ENCODE measurements at regions not wholly inside any gene's neighbourhood (a gene's known extent, or its start where the extent isn't known, plus 50 kb on each side); places are given as distances from the start of the nearest gene placed in this dataset.

DNA sequence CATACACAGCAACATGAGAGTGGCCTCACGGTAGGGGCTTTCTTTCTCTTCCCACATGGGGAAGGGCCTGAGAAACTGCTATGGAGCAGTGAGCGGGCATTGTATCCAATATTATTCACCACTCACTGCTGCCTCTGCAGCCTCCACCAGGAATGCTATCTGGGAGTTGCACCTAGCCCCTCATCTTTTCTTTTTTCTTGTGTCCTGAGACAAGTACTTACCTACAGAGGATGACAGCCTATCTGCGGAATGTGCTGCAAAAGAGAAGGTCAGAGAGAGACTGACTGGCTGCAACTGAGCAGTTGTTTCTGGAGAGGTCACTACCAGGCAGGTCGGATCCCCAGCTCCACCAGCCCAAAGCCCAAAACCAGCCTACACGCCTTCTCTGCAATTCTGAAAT lies 52.1 kb upstream of the HTATIP2 start:
- Histone ChIP-seq H3K9me3 (replicated peaks) (no peaks in the 10 kb centered on the region), H3K4me1 (peaks cover 63% of the 10 kb centered on the region), H3K36me3 (no peaks in the 10 kb centered on the region), H3K27ac (peak overlapping the region; percentile 63), H3K4me3 (no peak overlapping the region), H3K27me3 (no peaks in the 10 kb centered on the region)
- no peak for DNase-seq

DNA sequence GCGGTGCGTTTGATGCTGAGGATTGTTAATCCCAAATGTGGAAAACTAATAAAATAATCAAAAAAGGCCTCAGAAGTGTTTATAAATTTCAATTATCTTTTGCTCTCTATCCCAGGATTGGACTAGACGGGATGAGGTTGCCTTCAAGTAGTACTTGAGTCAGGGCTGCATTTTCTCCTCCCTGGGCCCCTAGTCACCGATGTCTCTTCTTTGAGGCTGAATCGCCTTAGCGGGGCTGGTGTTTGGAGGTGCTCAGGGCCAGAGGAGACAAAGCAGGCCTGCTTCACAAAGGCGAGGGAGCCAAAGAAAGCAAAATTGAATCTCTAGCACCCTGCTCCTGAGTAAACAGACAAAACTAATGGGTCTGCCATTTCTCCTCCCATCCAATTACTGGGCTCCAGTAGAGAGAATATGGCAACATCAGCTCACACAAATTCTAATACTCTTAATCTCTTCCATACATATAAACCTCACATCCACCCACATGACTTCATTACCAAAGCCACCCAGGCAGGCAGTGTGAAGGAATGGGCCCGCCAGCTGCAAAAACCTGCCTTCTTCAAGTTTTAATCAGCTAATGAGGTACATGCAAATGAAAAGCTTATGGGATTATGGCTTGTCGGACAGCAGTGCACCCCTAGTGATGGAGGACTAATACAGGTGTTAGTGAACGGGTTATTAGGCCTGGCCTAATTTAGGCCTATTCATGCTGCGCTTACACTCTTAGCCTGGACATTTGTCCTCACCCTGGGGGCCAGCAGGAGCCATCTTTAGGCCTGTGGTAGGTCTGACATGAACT lies 52.7 kb upstream of the HTATIP2 start:
- no peaks in the 10 kb centered on the region for H3K9me3 ChIP-seq (replicated peaks)
- DNase-seq = peak; percentile 80 to 85
- peak overlapping the region; percentile 63 for H3K27ac ChIP-seq
- H3K4me3 ChIP-seq = no peak overlapping the region
- no peaks in the 10 kb centered on the region for H3K36me3 ChIP-seq
- H3K4me1 ChIP-seq = peaks cover 60% of the 10 kb centered on the region
- no peaks in the 10 kb centered on the region for H3K27me3 ChIP-seq

DNA sequence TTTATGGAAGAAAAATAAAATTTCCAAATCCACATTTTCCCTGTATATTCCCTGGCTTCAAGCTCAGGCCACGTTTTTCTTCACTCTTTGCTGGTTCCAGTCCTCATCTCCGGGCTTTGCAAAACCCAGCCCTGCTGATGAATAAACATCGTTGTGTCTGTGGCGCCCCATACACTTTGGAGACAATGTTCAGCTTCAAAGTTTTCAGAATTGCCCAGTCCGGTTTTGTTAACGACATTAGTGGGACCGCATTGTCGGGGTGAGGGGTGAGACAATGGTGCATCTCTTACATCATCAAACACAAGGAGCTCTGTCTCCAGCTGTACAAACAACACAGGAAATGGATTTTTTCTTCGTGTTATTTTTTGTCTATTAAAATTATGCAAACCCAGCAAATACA lies 53.4 kb upstream of the HTATIP2 start:
- Histone ChIP-seq H3K27me3 (no peaks in the 10 kb centered on the region), H3K4me1 (peaks cover 58% of the 10 kb centered on the region), H3K27ac (peak overlapping the region; percentile 63), H3K36me3 (no peaks in the 10 kb centered on the region), H3K4me3 (no peak overlapping the region), H3K9me3 (replicated peaks) (no peaks in the 10 kb centered on the region)
- peak; percentile 52 to 62 for DNase-seq

DNA sequence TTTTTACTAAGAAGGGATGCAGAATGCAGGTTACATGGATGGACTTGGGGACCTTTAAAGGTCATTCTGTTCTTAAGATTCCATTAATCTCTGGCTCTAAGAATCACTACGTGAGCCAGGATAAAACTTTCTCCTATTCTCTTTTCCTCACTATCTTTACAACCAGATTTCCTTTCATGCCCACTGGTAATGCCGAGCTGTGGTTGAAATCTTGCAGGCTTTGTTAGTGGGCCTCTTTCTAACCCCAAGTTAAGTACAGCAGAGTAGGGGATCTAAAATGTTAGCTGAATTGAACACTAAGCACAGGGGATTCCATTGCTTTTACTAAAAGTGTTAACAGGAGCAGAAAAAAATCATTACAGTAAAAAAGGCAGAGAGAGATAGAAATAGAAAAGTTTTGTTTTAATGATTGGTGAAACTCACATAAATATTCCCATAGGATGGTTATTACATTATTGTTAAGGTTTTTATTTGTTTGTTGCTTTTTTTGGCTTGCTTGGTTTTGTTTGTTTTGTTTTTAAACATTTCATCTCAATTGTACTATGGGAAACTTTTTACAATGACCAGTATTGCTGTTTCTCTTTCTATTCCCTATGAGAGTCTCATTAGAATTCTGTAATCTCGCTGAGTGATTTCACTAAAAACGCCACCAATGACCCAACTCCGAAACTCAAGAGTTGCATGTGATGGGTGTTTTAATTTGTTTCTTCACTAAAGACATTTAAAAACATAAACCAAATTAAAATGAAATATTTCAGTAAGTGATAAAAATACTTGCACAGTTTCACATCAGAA lies 54.1 kb upstream of the HTATIP2 start:
- peak in 1 of 2 experiments; percentile 62 for DNase-seq
- H3K27me3 ChIP-seq = no peaks in the 10 kb centered on the region
- H3K4me3 ChIP-seq = no peak overlapping the region
- H3K36me3 ChIP-seq = no peaks in the 10 kb centered on the region
- no peaks in the 10 kb centered on the region for H3K9me3 ChIP-seq (replicated peaks)
- peaks cover 62% of the 10 kb centered on the region for H3K4me1 ChIP-seq
- peak overlapping the region; percentile 63 for H3K27ac ChIP-seq

DNA sequence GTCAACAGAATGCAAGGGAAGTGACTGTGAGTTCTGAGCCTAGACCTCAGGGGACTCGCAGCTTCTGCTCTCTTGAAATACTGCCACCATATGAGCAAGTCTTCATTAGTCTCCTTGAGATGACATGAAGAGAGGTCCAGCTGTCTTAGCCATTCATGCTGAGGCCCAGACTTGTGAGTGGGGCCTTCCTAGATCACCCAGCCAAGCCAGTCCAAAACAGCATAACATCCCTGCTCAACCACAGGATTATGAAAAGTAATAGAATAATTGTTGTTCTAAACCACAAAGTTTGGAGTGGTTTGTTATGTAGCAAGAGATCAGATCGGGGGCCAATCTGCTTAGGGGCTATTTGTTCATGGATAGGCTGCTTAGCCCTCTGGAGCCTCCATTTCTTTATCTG lies 54.9 kb upstream of the HTATIP2 start:
- H3K4me3 ChIP-seq = no peak overlapping the region
- no peaks in the 10 kb centered on the region for H3K27me3 ChIP-seq
- peaks cover 70% of the 10 kb centered on the region for H3K4me1 ChIP-seq
- no peaks in the 10 kb centered on the region for H3K9me3 ChIP-seq (replicated peaks)
- H3K36me3 ChIP-seq = no peaks in the 10 kb centered on the region
- H3K27ac ChIP-seq = peak overlapping the region; percentile 33
- peak; percentile 95 to 99 for DNase-seq

DNA sequence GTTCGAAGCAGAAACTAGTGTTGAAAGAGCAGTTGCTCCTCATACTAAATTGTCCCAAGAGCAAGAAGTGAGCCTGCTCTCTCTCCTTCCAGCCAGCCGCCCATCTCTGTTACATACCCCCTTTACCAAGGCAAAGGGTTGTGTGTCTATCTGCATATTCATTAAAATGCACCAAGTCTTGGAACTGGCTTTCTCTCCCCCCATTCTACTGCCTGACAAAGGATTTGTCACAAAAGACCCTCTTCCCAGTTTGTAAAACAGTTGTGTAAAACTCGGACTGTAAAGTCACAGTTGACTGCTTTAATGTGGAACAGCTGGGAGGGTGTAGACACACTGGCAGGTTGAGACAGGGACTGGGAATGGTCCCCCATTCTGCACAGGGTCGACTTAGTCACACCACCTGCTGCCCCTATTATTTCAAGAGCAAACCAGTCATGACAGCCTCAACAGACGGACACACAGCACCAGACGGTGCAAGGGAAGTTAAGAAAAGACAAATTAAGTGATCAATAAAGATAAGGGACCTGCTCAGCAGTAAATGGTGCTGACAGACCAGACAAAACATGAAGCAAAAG lies 60.0 kb upstream of the HTATIP2 start:
- no peaks in the 10 kb centered on the region for H3K27me3 ChIP-seq
- peak; percentile 92 to 97 for DNase-seq
- peak overlapping the region; percentile 14 for H3K4me3 ChIP-seq
- peak overlapping the region; percentile 93 for H3K27ac ChIP-seq
- peaks cover 7% of the 10 kb centered on the region; the same call in 1 of the 2 replicates for H3K9me3 ChIP-seq (replicated peaks)
- H3K36me3 ChIP-seq = no peaks in the 10 kb centered on the region
- H3K4me1 ChIP-seq = peaks cover 52% of the 10 kb centered on the region

DNA sequence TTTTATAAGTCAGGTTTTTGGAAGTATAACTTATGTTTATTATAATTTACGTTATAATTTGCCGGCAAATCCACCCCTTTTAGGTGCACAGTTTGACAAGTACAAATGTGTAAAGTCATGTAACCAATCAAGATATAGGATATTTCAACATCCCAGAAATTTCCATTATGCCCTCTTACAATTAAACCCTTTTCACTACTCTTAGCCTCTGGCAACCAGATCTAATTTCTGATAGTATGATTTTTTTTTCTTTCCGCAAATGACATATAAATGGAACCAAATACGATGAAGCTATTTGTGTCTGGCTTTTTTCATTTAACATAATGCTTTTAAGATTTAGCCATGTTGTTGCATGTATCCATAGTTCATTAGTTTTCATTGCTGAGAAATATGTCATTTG lies 69.5 kb upstream of the HTATIP2 start:
- Histone ChIP-seq H3K4me1 (no peaks in the 10 kb centered on the region; the same call in 1 of the 2 replicates), H3K36me3 (no peaks in the 10 kb centered on the region), H3K9me3 (replicated peaks) (peaks cover 7% of the 10 kb centered on the region), H3K27ac (no peak overlapping the region), H3K4me3 (no peak overlapping the region), H3K27me3 (no peaks in the 10 kb centered on the region)
- no peak for DNase-seq

DNA sequence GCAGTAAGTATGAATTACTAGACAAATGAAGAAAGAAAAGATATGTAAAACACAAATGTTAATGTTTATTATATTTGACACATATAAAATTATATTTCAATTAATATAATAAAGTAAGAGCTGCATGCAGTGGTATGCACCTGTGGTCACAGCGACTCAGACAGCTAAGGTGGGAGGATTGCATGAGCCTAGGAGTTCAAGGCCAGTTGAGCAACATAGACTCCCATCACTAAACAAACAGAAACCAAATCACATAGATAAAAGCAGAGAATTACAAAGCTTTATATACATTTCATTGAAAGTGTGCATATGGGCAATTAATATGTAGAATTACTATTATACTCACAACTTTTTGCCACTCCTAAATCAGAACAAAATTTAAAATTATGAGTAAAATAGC lies 70.0 kb upstream of the HTATIP2 start:
- Histone ChIP-seq H3K9me3 (replicated peaks) (peaks cover 7% of the 10 kb centered on the region), H3K4me3 (no peak overlapping the region), H3K36me3 (no peaks in the 10 kb centered on the region), H3K27me3 (no peaks in the 10 kb centered on the region), H3K4me1 (no peaks in the 10 kb centered on the region; the same call in 1 of the 2 replicates), H3K27ac (no peak overlapping the region)
- no peak for DNase-seq

DNA sequence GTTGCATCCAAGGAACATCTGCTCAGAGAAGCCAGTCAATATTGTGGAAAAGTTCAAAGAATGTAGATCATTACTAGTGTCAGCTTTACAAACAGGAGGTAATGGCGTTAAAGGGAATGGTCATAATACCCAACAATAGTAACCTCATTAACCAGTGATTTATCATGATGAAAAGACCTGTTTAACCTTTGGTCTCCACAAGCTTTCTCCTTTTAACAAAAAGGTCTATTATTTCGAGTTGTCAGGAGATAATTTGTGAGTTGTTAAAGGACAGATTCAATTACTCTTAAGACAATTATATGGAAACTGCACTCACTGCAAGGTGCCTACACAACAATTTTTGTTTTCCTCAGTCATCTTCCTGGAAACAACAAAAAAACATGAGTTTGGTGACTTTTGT lies 73.8 kb upstream of the HTATIP2 start:
- DNase-seq = no peak
- no peaks in the 10 kb centered on the region for H3K27me3 ChIP-seq
- H3K27ac ChIP-seq = no peak overlapping the region
- H3K9me3 ChIP-seq (replicated peaks) = peaks cover 26% of the 10 kb centered on the region
- no peak overlapping the region for H3K4me3 ChIP-seq
- H3K4me1 ChIP-seq = no peaks in the 10 kb centered on the region; the same call in 1 of the 2 replicates
- H3K36me3 ChIP-seq = no peaks in the 10 kb centered on the region

DNA sequence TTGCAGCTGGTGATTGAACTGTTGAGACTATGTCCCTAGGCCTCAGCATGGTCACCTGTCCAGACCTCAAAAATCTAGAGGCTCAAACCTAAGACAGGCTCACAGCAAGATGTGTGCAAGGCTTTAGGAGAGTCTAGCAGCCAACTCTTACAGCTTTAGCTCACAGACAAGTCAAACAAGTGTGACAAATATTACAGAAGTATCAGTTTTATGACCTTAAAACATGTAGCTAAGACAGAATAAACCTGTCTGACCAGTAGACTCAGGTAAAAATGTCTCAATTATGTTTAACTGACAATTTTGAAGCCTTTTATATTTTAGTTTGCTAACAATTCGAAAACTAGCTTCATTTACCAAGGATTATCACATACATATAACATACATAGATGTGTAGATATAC lies 80.0 kb upstream of the HTATIP2 start:
- DNase-seq = no peak
- H3K27me3 ChIP-seq = no peaks in the 10 kb centered on the region

DNA sequence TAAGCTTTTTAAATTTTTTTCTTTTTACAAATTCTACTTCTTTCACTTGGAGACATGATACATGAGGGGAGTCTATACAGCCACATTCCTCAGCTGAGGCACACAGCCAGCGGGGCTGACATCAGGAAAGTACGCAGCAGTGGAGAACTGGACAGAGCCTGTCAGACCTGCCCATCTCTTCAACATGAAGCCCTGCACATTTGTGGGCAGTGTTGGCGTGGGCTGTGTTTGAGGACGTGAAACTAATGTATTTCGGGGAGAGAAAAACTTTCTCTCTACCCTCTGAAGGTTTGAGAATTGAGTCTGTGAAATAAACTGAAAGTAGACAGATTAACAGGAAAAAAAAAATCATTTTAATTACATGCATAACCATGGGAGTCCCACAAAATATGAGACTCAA lies 84.8 kb upstream of the HTATIP2 start:
- Histone ChIP-seq H3K27ac (peak overlapping the region; percentile 98; the same call in 1 of the 2 replicates), H3K27me3 (no peaks in the 10 kb centered on the region), H3K4me3 (no peak overlapping the region), H3K4me1 (peaks cover 63% of the 10 kb centered on the region), H3K9me3 (replicated peaks) (no peaks in the 10 kb centered on the region; the same call in 1 of the 2 replicates), H3K36me3 (no peaks in the 10 kb centered on the region)
- DNase-seq = no peak

More for the DNA sequence above, 80.0 kb upstream of the HTATIP2 start:
- H3K27ac ChIP-seq = no peak overlapping the region
- H3K9me3 ChIP-seq (replicated peaks) = peaks cover 20% of the 10 kb centered on the region; the same call in 1 of the 2 replicates
- H3K36me3 ChIP-seq = no peaks in the 10 kb centered on the region
- H3K4me1 ChIP-seq = peaks cover 21% of the 10 kb centered on the region
- no peak overlapping the region for H3K4me3 ChIP-seq

DNA sequence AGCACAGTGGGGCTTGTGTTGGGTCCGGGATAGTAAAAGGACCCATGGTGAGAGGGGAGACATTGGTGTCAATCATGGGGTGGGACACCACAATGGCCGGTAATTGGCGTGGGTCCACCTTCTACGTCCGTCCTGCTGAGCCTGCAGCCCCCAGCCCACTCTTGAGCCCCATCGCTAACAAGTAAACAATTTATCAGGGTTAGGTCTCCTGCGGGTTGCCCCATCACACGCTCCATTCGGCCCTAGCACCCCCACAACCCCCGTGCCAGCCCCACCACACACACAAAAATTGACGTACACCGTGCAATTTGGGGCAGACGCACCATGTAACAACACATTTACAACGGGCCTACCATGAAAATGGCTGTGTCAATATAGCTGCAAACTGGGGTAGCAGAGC lies 86.5 kb upstream of the HTATIP2 start:
- no peaks in the 10 kb centered on the region for H3K36me3 ChIP-seq
- H3K4me1 ChIP-seq = peaks cover 63% of the 10 kb centered on the region
- H3K27ac ChIP-seq = peak overlapping the region; percentile 98
- no peaks in the 10 kb centered on the region for H3K9me3 ChIP-seq (replicated peaks)
- peak; percentile 43 to 59 for DNase-seq
- H3K27me3 ChIP-seq = no peaks in the 10 kb centered on the region
- H3K4me3 ChIP-seq = no peak overlapping the region

DNA sequence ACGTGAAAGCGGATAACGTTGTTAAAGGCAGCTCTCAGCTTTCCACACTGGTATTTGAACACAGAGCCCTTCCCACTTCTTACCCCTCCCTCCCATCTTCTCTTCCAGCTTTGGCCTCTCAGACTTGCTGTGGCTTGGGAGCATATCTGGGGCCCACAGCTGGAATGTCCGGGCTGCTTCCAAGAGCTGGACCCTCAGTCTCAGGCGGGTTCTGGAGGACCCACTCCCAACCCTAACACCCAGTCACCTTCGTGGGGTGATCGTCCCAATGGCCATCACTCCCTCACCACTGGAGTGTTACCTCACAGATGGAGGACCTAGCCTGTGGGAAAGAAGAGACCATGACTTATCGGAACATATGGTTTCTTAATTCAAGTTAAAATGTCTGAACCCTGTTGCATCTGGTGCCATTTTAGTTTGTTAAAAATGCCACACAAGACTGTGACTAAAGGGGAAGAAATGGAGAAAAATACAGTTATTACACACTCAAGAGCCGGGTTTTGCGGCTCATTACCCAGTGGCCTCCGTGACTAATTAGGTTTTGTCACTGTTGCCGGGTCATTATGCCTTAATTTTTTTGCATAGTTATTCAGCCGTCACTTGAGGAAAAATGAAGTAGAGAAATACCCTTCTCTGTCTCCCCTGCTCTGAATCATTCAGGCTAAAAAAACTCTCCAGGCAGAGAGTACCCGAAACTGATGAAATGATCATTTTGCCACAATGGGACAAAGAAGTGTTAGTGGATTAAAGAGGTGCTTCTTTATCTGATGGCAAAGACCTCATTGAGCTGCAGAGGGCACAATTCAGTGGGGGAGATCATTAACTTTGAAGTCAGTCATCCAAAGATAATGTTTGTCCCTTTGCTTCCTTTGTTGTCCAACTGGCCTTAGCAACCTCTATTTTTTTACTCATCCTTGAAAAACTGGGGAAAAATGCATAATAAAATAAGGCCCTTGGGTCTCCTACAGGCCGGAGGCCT lies 87.2 kb upstream of the HTATIP2 start:
- no peaks in the 10 kb centered on the region for H3K36me3 ChIP-seq
- H3K4me1 ChIP-seq = peaks cover 60% of the 10 kb centered on the region
- peak overlapping the region; percentile 4; the same call in 1 of the 2 replicates for H3K4me3 ChIP-seq
- H3K9me3 ChIP-seq (replicated peaks) = no peaks in the 10 kb centered on the region
- H3K27me3 ChIP-seq = no peaks in the 10 kb centered on the region
- peak; percentile 88 to 97 for DNase-seq
- H3K27ac ChIP-seq = peak overlapping the region; percentile 98

DNA sequence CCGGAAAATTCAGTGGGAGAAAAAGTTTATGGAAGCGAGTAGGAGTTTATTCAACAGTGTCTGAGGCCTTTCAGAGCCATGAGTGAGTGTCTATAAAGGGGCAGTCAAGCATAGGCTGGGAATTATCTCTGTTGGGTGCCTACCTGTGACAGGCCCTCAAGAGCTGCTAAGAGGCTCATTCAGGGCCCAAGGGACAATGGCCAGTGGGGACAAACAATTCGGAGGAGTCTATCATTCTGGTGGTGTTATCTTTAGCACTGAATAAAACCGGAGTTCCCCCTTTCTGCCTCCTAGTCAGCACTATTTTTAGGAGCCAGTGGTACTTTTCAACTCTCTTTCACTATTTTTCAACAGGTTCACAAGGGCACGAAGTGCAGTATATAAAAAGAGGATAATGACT lies 89.5 kb upstream of the HTATIP2 start:
- H3K9me3 ChIP-seq (replicated peaks) = no peaks in the 10 kb centered on the region
- H3K36me3 ChIP-seq = no peaks in the 10 kb centered on the region
- peaks cover 54% of the 10 kb centered on the region for H3K4me1 ChIP-seq
- no peak for DNase-seq
- H3K27me3 ChIP-seq = no peaks in the 10 kb centered on the region
- H3K4me3 ChIP-seq = no peak overlapping the region
- no peak overlapping the region for H3K27ac ChIP-seq

All from SJCRH30 (cell line).